Heart left ventricle (tissue), 16 donors: ENCODE measurements at regions not wholly inside any gene's neighbourhood (a gene's known extent, or its start where the extent isn't known, plus 50 kb on each side); places are given as distances from the start of the nearest gene placed in this dataset.
A peak's percentile ranks its signal among the peaks of the same experiment; 100 is the strongest.

ENCODE experiments used
- ATAC-seq, 4 donors: fragments of 200-7000 bp; cut with Tn5 transposase; one replicate each; pipeline ENCODE4 v1.9.1; 2020 to 2022; ENCODE audit warnings: moderate library complexity in 4 of 4, mild to moderate bottlenecking in 3 of 4, moderate number of reproducible peaks in 1 of 4
- DNase-seq, 5 donors: peaks; one replicate each; pipeline ENCODE4 v3.0.0-alpha.2; 2020
- H3K27ac ChIP-seq, 12 donors: fragments of 200-600 bp; sonication (generic) in 4 of 12; one replicate each; pipeline versions ENCODE4 v1.5.0 to v1.8.0; 2016 to 2022; ENCODE audit warnings: mild to moderate bottlenecking in 2 of 12
- H3K27me3 ChIP-seq, 9 donors: fragments of 200-600 bp; sonication (generic) in 2 of 9; one replicate each; pipeline versions ENCODE4 v1.5.1 to v1.8.0; 2016 to 2022; ENCODE audit warnings: mild to moderate bottlenecking in 3 of 9
- H3K36me3 ChIP-seq, 9 donors: fragments of 200-600 bp; sonication (generic) in 2 of 9; one replicate each; pipeline versions ENCODE4 v1.5.0 to v1.8.0; 2018 to 2022; ENCODE audit warnings: mild to moderate bottlenecking in 2 of 9
- H3K4me1 ChIP-seq, 12 donors: fragments of 200-600 bp; sonication (generic) in 4 of 12; one replicate each; pipeline versions ENCODE4 v1.5.0 to v1.8.0; 2016 to 2022; ENCODE audit warnings: mild to moderate bottlenecking in 3 of 12
- H3K4me3 ChIP-seq, 12 donors: fragments of 200-600 bp; sonication (generic) in 4 of 12; one replicate each; pipeline versions ENCODE4 v1.5.0 to v1.8.0; 2017 to 2022; ENCODE audit warnings: mild to moderate bottlenecking in 9 of 12, moderate library complexity in 4 of 12
- H3K9me3 ChIP-seq, 12 donors: fragments of 200-600 bp; sonication (generic) in 4 of 12; one replicate each; pipeline versions ENCODE4 v1.5.0 to v1.8.0; 2016 to 2022; ENCODE audit warnings: mild to moderate bottlenecking in 1 of 12
- POLR2A ChIP-seq, 2 donors: fragments of 450-650 bp; IDR thresholded peaks; one replicate each; pipeline ENCODE4 v1.6.1; 2017; ENCODE audit warnings: antibody characterized with exemption in 2 of 2, mild to moderate bottlenecking in 2 of 2, moderate library complexity in 2 of 2
- WGBS, 4 donors: extraction: QIAGEN DNeasy Blood & Tissue Kit in 2 of 4; methylation state at CpG; one replicate each; pipeline versions ENCODE4 v1.1.5 to v1.1.7; 2013 to 2018; 5-methylcytosine and 5-hydroxymethylcytosine counted together
- intact Hi-C, 10 donors: fragments of 100-400 bp; cut with DNase I; formaldehyde crosslinking; loops; one replicate each; pipeline versions ENCODE4 v1.11.1 to v1.14.2; 2022
- TF ChIP-seq, protein P1 (sequence below), 12 donors: fragments of 200-600 bp; sonication (generic) in 4 of 12; IDR thresholded peaks; one replicate each; pipeline versions ENCODE4 v1.5.0 to v1.8.0; 2018 to 2022; ENCODE audit warnings: antibody characterized with exemption in 12 of 12, mild to moderate bottlenecking in 5 of 12
- donor health status: ischemic (EF 13 %, LVEDD 7.1; RV severe dilation, severe dysfunction).
- donor health status: healthy with polysubstance abuse.
- donor health status: DM: no; HTN: yes; CAD: no.
- donor health status: DM: no; HTN: no; CAD: no.
- donor health status: ischemic (EF 25% LVEDD 6.9; RV normal size, moderate dysfunction).
- donor health status: ischemic (EF 25% LVEDD 5.7; RV mildly dilated, moderate dysfunction).
- donor health status: healthy.
- donor health status: DM: yes; HTN: yes; CAD: no.
- donor health status: ischemic (EF 35%, LVEDD 5.7; RV mildly dilated, moderate dysfunction).
- donor health status: nonischemic (EF 11% LVEDD 7.7; RV severe dilation, severe dysfunction).
- donor health status: DM: yes; HTN: yes; CAD: no.
- donor health status: PGD.
- donor health status: ischemic (EF 29% LVEDD 5.4; RV normal size, mild dysfunction).
- donor health status: nonischemic (EF 23%, LVEDD 6.1; RV moderate dilation, normal function).

DNA sequence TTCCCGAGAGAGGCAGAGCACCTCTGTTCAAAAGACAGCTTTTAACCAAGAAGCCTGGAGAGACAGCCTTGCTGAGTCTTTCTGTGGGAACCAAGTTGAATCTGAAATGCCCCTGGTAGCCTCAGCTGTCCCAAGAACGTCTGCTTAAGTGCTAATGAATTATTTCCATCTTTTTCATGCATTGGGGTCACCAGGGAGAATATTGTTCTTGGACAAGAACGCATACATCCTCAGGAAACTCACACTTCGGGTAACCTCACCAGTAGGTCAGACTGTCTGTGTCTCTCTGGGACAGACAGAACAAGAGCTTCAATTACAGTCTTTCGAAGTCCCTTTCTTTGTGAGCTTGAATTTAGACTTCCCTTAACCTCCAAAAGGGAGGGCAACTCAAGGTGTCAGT, 134.6 kb upstream of the ADAMTS18 start:
- Histone ChIP-seq H3K9me3 (no peaks in the 10 kb centered on the region), H3K4me3 (no peak overlapping the region), H3K4me1 (peaks cover 0 to 3% (median 0%) of the 10 kb centered on the region in 12 donors), H3K27me3 (no peaks in the 10 kb centered on the region), H3K36me3 (no peaks in the 10 kb centered on the region), H3K27ac (no peak overlapping the region)
- no peak for TF ChIP-seq POLR2A (IDR thresholded peaks at IDR 0.05)
- TF ChIP-seq, protein P1, sequence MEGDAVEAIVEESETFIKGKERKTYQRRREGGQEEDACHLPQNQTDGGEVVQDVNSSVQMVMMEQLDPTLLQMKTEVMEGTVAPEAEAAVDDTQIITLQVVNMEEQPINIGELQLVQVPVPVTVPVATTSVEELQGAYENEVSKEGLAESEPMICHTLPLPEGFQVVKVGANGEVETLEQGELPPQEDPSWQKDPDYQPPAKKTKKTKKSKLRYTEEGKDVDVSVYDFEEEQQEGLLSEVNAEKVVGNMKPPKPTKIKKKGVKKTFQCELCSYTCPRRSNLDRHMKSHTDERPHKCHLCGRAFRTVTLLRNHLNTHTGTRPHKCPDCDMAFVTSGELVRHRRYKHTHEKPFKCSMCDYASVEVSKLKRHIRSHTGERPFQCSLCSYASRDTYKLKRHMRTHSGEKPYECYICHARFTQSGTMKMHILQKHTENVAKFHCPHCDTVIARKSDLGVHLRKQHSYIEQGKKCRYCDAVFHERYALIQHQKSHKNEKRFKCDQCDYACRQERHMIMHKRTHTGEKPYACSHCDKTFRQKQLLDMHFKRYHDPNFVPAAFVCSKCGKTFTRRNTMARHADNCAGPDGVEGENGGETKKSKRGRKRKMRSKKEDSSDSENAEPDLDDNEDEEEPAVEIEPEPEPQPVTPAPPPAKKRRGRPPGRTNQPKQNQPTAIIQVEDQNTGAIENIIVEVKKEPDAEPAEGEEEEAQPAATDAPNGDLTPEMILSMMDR (IDR thresholded peaks at IDR 0.05) = no peak
- intact Hi-C loops = no loop called here
- ATAC-seq = no peak
- DNase-seq = no peak
- 28 to 36% (median 33%) methylated on average over 5 of the region's 5 CpGs for WGBS, 4 donors

DNA sequence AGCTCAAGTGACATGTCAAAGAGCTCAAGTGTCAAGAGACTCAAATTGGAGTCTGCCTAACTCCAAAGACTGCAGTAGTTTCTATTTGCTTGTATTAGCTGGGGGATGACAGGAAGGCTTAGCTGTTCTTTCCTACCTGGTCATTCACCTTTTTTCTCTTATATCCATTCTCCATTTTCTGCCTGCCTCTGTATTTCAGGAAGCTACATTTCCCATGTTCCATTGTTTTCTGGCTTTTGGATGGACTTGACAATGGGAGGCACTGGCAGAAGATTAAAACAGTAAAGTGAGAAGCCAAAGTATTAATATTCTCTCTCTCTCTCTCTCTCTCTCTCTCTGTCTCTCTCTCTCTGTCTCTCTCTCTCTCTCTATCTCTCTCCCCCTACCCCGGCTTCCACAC, 135.7 kb upstream of the ADAMTS18 start:
- intact Hi-C loops = loop anchor here in 1 of 10 donors (10.0 kb wide), 1 partner anchor 744 kb away; no protein-coding TSS in a partner anchor
- no peak for DNase-seq
- peaks cover 0 to 14% (median 0%) of the 10 kb centered on the region in 12 donors for H3K4me1 ChIP-seq
- ATAC-seq = no peak
- H3K27ac ChIP-seq = no peak overlapping the region
- H3K36me3 ChIP-seq = no peaks in the 10 kb centered on the region
- no peak for TF ChIP-seq POLR2A (IDR thresholded peaks at IDR 0.05)
- TF ChIP-seq, protein P1 (IDR thresholded peaks at IDR 0.05) = no peak
- no peak overlapping the region for H3K4me3 ChIP-seq
- no peaks in the 10 kb centered on the region for H3K27me3 ChIP-seq
- WGBS, 4 donors = 67 to 82% (median 80%) methylated on average over 1 of the region's 1 CpG
- H3K9me3 ChIP-seq = no peaks in the 10 kb centered on the region

GRCh38 chr16:77571115-77571862, 136.5 kb upstream of the ADAMTS18 start:
- TF ChIP-seq, protein P1 (IDR thresholded peaks at IDR 0.05) = no peak
- TF ChIP-seq POLR2A (IDR thresholded peaks at IDR 0.05) = no peak
- no peaks in the 10 kb centered on the region for H3K27me3 ChIP-seq
- no peaks in the 10 kb centered on the region for H3K9me3 ChIP-seq
- ATAC-seq (no peak), DNase-seq (no peak)
- peaks cover 0 to 14% (median 0%) of the 10 kb centered on the region in 12 donors for H3K4me1 ChIP-seq
- H3K36me3 ChIP-seq = no peaks in the 10 kb centered on the region
- no peak overlapping the region for H3K4me3 ChIP-seq
- WGBS, 4 donors = 39 to 64% (median 42%) methylated on average over 4 of the region's 4 CpGs
- H3K27ac ChIP-seq = no peak overlapping the region
- intact Hi-C loops = loop anchor here in 1 of 10 donors (10.0 kb wide), 1 partner anchor 744 kb away; no protein-coding TSS in a partner anchor

DNA sequence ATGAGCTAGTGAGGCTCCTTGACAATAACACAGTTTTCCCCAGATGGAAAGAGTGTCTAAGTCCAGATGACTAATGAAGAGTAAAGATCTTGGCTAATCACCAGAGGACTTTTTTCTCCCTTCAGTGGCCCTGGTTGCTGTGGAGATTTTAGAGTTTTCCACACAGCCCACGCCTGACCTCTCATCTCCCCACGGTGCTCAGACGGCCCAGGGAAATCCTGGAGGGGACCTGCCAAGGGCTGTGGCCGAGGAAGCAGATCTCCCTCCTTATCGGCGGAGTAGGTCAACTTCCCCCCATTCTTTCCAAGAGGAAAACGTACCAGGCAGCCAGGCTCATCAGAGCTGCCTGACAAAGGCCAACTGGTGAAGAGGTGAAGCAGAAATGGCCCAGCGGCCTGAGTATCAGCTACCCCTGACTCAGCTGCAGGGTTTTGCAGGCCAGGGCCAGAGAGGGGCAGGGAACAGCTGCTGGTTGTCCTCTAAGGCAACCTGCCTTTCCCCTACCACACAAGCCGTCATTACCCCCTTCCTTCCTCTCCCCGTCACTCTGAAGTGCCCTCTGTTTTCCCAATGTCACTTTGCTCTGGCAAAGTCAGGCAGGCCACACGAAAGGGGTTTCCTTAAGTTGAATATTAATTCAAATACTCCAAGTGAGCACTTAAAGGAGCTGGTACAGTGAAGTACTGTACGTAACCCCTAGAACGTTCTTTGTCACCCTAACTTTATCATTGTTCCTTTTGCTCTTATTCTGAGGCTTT, 140.2 kb upstream of the ADAMTS18 start:
- H3K27ac ChIP-seq = peak overlapping the region in 6 of 12 donors; percentile 23 to 60 (median 48)
- DNase-seq = peak in 4 of 5 donors; percentile 33 to 66 (median 54)
- TF ChIP-seq, protein P1 (IDR thresholded peaks at IDR 0.05) = no peak
- no peak for TF ChIP-seq POLR2A (IDR thresholded peaks at IDR 0.05)
- intact Hi-C loops = loop anchor here in 1 of 10 donors (10.0 kb wide), 1 partner anchor 740 kb away; no protein-coding TSS in a partner anchor
- ATAC-seq = peak; percentile 80 to 96 (median 91)
- H3K27me3 ChIP-seq = no peaks in the 10 kb centered on the region
- H3K9me3 ChIP-seq = peaks cover 0 to 8% (median 0%) of the 10 kb centered on the region in 12 donors
- H3K4me1 ChIP-seq = peaks cover 0 to 14% (median 0%) of the 10 kb centered on the region in 12 donors
- H3K4me3 ChIP-seq = no peak overlapping the region
- no peaks in the 10 kb centered on the region for H3K36me3 ChIP-seq
- 41 to 46% (median 44%) methylated on average over 12 to 13 of the region's 13 CpGs for WGBS, 4 donors
